K562 (cell line): ENCODE measurements at regions not wholly inside any gene's neighbourhood (a gene's known extent, or its start where the extent isn't known, plus 50 kb on each side); places are given as distances from the start of the nearest gene placed in this dataset.

Experiments
- ATAC-seq: fragments of 200-7000 bp; cut with Tn5 transposase; 3 replicates; pipeline ENCODE4 v1.9.1; 2020; ENCODE audit warnings: moderate library complexity
- BruUV-seq: library from RNA; stranded (reverse); fragments of 400-500 nt; replicated peaks from 2 replicates; lab custom pipeline; 2021; lab: Mats Ljungman, UMichigan
- CTCF ChIA-PET: fragments of 300-600 bp; formaldehyde crosslinking; extraction: SDS; loops from one replicate; lab custom pipeline; 2021; ENCODE audit warnings: low intra/inter-chr PET ratio; lab: Yijun Ruan, JAX
- POLR2A ChIA-PET: fragments of 300-600, 350-650 bp; sonication (Branson Sonifier 250); formaldehyde crosslinking; extraction: SDS; loops from one replicate; lab custom pipeline; 2021; ENCODE audit warnings: antibody characterized with exemption, inconsistent platforms; lab: Yijun Ruan, JAX
- DNase-seq, 4 experiments: peaks; one replicate each; pipeline versions ENCODE4 v3.0.0 to v3.0.0-alpha.2; 2011 to 2018; ENCODE audit warnings: low spot score in 3 of 4, mixed read lengths in 3 of 4; ENCODE audit errors: extremely low read depth in 1 of 4
- FAIRE-seq: peaks from 2 replicates; lab custom pipeline; 2011; peaks lifted over from hg19 to GRCh38; lab: Jason Lieb, UNC
- H2AFZ ChIP-seq: 2 replicates; pipeline ENCODE4 v1.6.0; 2011; ENCODE audit warnings: low read depth, low read length, control low read depth, inconsistent platforms
- H3K27ac ChIP-seq: fragments of 200-600 bp; 3 replicates; pipeline ENCODE4 v1.8.0; 2011; ENCODE audit warnings: low read depth, mild to moderate bottlenecking, control low read depth, inconsistent platforms, low read length, moderate library complexity, mixed read lengths; ENCODE audit errors: extremely low read depth
- H3K27me3 ChIP-seq, 2 experiments: fragments of 300-600 bp in 1 of 2; 2 replicates in 1 of 2; 3 replicates in 1 of 2; pipeline versions ENCODE4 v1.6.0 to v1.8.0; 2011; ENCODE audit warnings: inconsistent platforms in 2 of 2, low read length in 2 of 2, mild to moderate bottlenecking in 1 of 2, mixed read lengths in 1 of 2, moderate library complexity in 1 of 2; ENCODE audit not compliant: control insufficient read depth in 2 of 2, insufficient read depth in 2 of 2
- H3K36me3 ChIP-seq: fragments of 300-600 bp; 3 replicates; pipeline ENCODE4 v1.8.0; 2011; ENCODE audit warnings: mild to moderate bottlenecking, low read length, inconsistent platforms; ENCODE audit not compliant: control insufficient read depth, insufficient read depth
- H3K4me1 ChIP-seq, 2 experiments: fragments of 200-600 bp in 1 of 2; replicated peaks in 1 of 2; 2 replicates in 1 of 2; 3 replicates in 1 of 2; pipeline versions ENCODE4 v1.5.1 to v1.8.0; 2011; ENCODE audit warnings: inconsistent platforms in 2 of 2, low read length in 2 of 2, mild to moderate bottlenecking in 1 of 2, mixed read lengths in 1 of 2, moderate library complexity in 1 of 2; ENCODE audit not compliant: control insufficient read depth in 2 of 2, insufficient read depth in 2 of 2
- H3K4me2 ChIP-seq: 2 replicates; pipeline ENCODE4 v1.6.1; 2011; ENCODE audit warnings: low read length, control low read depth, inconsistent platforms, mixed read lengths; ENCODE audit not compliant: insufficient read depth
- H3K4me3 ChIP-seq: fragments of 200-600 bp; sonication (generic), shearing (Covaris generic); 2 replicates; pipeline ENCODE4 v1.5.1; 2016; ENCODE audit warnings: control low read depth, inconsistent platforms
- H3K79me2 ChIP-seq: fragments of 200-600 bp; 3 replicates; pipeline ENCODE4 v1.8.0; 2011; ENCODE audit warnings: low read length, inconsistent platforms; ENCODE audit not compliant: control insufficient read depth, insufficient read depth
- H3K9ac ChIP-seq, 2 experiments: 2 replicates each; pipeline versions ENCODE4 v1.6.0 to v1.6.1; 2011; ENCODE audit warnings: low read depth in 2 of 2, low read length in 2 of 2, control low read depth in 1 of 2, inconsistent platforms in 1 of 2, mild to moderate bottlenecking in 1 of 2, mixed read lengths in 1 of 2; ENCODE audit not compliant: insufficient read depth in 1 of 2
- H3K9me1 ChIP-seq: one replicate; pipeline ENCODE4 v1.6.0; 2011; ENCODE audit warnings: inconsistent platforms, mild to moderate bottlenecking, low read length, moderate library complexity; ENCODE audit not compliant: control insufficient read depth, insufficient read depth
- H3K9me3 ChIP-seq: replicated peaks from 2 replicates; pipeline ENCODE4 v1.5.1; 2011; ENCODE audit warnings: low read depth, low read length, inconsistent platforms; ENCODE audit not compliant: control insufficient read depth, insufficient read depth
- H4K20me1 ChIP-seq: replicated peaks from 2 replicates; pipeline ENCODE4 v1.6.1; 2011; ENCODE audit warnings: low read length, inconsistent platforms, mixed read lengths; ENCODE audit not compliant: control insufficient read depth, insufficient read depth
- CREB5 ChIP-seq: fragments of 250-450 bp; sonication (Bioruptor Pico); IDR thresholded peaks from 2 replicates; pipeline ENCODE4 v1.5.0; 2020; ENCODE audit warnings: mild to moderate bottlenecking
- ELF4 ChIP-seq: fragments of 450-650 bp; formaldehyde crosslinking; IDR thresholded peaks from 2 replicates; pipeline ENCODE4 v1.4.0; 2022; ENCODE audit warnings: missing genetic modification characterization
- HNRNPL ChIP-seq: fragments of 200-400 bp; formaldehyde crosslinking; IDR thresholded peaks from 2 replicates; pipeline ENCODE4 v1.6.1; 2017; ENCODE audit warnings: low read depth, mild to moderate bottlenecking, low read length
- ID3 ChIP-seq, 2 experiments: fragments of 250-450 bp in 1 of 2; fragments of 450-650 bp in 1 of 2; sonication (Bioruptor Pico) in 1 of 2; IDR thresholded peaks; 2 replicates each; pipeline versions ENCODE4 v1.6.1 to v1.8.0; 2016 to 2021; ENCODE audit warnings: mild to moderate bottlenecking in 2 of 2, moderate library complexity in 2 of 2, missing compliant biosample characterization in 1 of 2, missing genetic modification characterization in 1 of 2
- KLF13 ChIP-seq: fragments of 450-650 bp; IDR thresholded peaks from 2 replicates; pipeline ENCODE4 v1.6.1; 2016; ENCODE audit warnings: missing genetic modification characterization, low read depth, mild to moderate bottlenecking, missing compliant biosample characterization, moderate library complexity, borderline replicate concordance
- MAFG ChIP-seq: fragments of 450-650 bp; conservative IDR thresholded peaks from 2 replicates; pipeline ENCODE4 v1.6.1; 2016; ENCODE audit warnings: missing genetic modification characterization, missing compliant biosample characterization
- NONO ChIP-seq, 2 experiments: fragments of 200-400 bp in 1 of 2; fragments of 450-650 bp in 1 of 2; formaldehyde crosslinking in 1 of 2; IDR thresholded peaks; 2 replicates each; pipeline ENCODE4 v1.6.1; 2017; ENCODE audit warnings: low read depth in 2 of 2, mild to moderate bottlenecking in 2 of 2, moderate library complexity in 2 of 2, low read length in 1 of 2
- RAD51 ChIP-seq: fragments of 450-650 bp; IDR thresholded peaks from 2 replicates; pipeline ENCODE4 v1.7.1; 2016; ENCODE audit warnings: low read depth, mild to moderate bottlenecking, borderline replicate concordance
- SETDB1 ChIP-seq: IDR thresholded peaks from one replicate; pipeline ENCODE4 v1.6.1; 2012; ENCODE audit warnings: low read length, control low read depth, inconsistent platforms
- SLC30A9 ChIP-seq: fragments of 250-450 bp; sonication (Bioruptor Pico); IDR thresholded peaks from 2 replicates; pipeline ENCODE4 v1.8.0; 2022; ENCODE audit warnings: mild to moderate bottlenecking, moderate library complexity
- SMARCA5 ChIP-seq: fragments of 450-650 bp; IDR thresholded peaks from 2 replicates; pipeline ENCODE4 v1.6.1; 2016
- TBL1XR1 ChIP-seq, 2 experiments: IDR thresholded peaks; 2 replicates each; pipeline ENCODE4 v1.6.1; 2012; ENCODE audit warnings: improper control_type of control experiment in 2 of 2, low read length in 2 of 2, mild to moderate bottlenecking in 1 of 2
- TFAM ChIP-seq: fragments of 250-450 bp; sonication (Bioruptor Pico); conservative IDR thresholded peaks from 2 replicates; pipeline ENCODE4 v1.5.0; 2021; ENCODE audit warnings: mild to moderate bottlenecking, moderate library complexity
- ZNF217 ChIP-seq: sonication (generic); formaldehyde crosslinking; IDR thresholded peaks from 2 replicates; pipeline ENCODE4 v1.8.0; 2022; ENCODE audit warnings: mild to moderate bottlenecking, missing genetic modification reagents
- ZNF609 ChIP-seq: sonication (generic); formaldehyde crosslinking; IDR thresholded peaks from 2 replicates; pipeline ENCODE4 v1.8.1; 2023; ENCODE audit warnings: missing genetic modification reagents, mild to moderate bottlenecking, borderline replicate concordance
- in situ Hi-C: fragments of 300-500 bp; cut with MboI; formaldehyde crosslinking; loops from 4 replicates; pipeline ENCODE4 v1.15.0; 2018; ENCODE audit warnings: inconsistent platforms, mixed read lengths
- intact Hi-C: fragments of 100-400 bp; cut with micrococcal nuclease; formaldehyde crosslinking; loops from 2 replicates; pipeline ENCODE4 v1.14.2; 2022

- no peak for FAIRE-seq
- in situ Hi-C loops (no loop called here), intact Hi-C loops (no loop called here)
- Histone ChIP-seq H3K27me3 (no peaks in the 10 kb centered on the region), H3K9me1 (no peaks in the 10 kb centered on the region), H3K4me2 (no peak overlapping the region), H3K4me3 (no peak overlapping the region), H3K27ac (no peak overlapping the region), H3K9me3 (no peaks in the 10 kb centered on the region), H4K20me1 (no peaks in the 10 kb centered on the region), H3K4me1 (no peaks in the 10 kb centered on the region), H2AFZ (no peak overlapping the region), H3K36me3 (no peaks in the 10 kb centered on the region), H3K79me2 (no peaks in the 10 kb centered on the region), H3K9ac (no peak overlapping the region)
- no TSS peak for BruUV-seq
- CTCF ChIA-PET: no interaction called here
- no peak for DNase-seq
- POLR2A ChIA-PET: interaction anchor here (0.9 kb wide), 1 partner anchor 19 kb away, joined by 3 read pairs; no protein-coding TSS in a partner anchor
- no peak for ATAC-seq
- TF ChIP-seq HNRNPL (no peak), TBL1XR1 (IDR thresholded peaks at IDR 0.05; ENCODE audit: low read length in 2 of 2) (no peak), ZNF609 (no peak), CREB5 (CRISPR knock-in tag) (no peak), KLF13 (tag) (no peak), MAFG (no peak), SMARCA5 (no peak), NONO (IDR thresholded peaks at IDR 0.05; ENCODE audit: low read depth in 2 of 2, low read length in 1 of 2) (no peak), ID3 (CRISPR knock-in tag; IDR thresholded peaks at IDR 0.05) (no peak), ID3 (tag; IDR thresholded peaks at IDR 0.05) (no peak), TFAM (no peak), ELF4 (CRISPR knock-in tag) (no peak), SLC30A9 (CRISPR knock-in tag) (no peak), ZNF217 (no peak), RAD51 (no peak), SETDB1 (no peak)
Observed at GRCh38 chr14:58807191-58807590, 169.4 kb downstream of the DACT1 start.
